ENCODE measurements at regions not wholly inside any gene's neighbourhood (a gene's known extent, or its start where the extent isn't known, plus 50 kb on each side); places are given as distances from the start of the nearest gene placed in this dataset.

DNA sequence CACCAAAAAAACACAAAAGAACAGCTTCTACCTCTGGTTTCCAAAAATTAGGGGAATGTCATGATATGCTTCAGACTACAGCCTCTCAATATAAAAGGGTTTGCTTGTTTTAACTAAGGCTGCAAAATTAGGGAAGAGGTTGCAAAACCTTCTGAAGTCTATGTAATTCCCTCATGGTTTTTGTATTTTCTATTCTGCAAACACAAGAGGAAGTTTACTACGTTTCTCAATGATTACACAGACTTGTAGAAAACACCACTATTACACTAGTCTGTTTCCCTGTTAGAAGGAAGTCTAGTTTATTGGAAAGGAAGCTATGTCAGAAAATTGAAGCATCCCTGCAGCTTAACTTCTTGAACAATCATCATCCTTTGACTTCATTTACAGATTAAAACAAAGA is 229.7 kb upstream of the FMN2 start:
- TF ChIP-seq, protein P1, sequence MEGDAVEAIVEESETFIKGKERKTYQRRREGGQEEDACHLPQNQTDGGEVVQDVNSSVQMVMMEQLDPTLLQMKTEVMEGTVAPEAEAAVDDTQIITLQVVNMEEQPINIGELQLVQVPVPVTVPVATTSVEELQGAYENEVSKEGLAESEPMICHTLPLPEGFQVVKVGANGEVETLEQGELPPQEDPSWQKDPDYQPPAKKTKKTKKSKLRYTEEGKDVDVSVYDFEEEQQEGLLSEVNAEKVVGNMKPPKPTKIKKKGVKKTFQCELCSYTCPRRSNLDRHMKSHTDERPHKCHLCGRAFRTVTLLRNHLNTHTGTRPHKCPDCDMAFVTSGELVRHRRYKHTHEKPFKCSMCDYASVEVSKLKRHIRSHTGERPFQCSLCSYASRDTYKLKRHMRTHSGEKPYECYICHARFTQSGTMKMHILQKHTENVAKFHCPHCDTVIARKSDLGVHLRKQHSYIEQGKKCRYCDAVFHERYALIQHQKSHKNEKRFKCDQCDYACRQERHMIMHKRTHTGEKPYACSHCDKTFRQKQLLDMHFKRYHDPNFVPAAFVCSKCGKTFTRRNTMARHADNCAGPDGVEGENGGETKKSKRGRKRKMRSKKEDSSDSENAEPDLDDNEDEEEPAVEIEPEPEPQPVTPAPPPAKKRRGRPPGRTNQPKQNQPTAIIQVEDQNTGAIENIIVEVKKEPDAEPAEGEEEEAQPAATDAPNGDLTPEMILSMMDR (conservative IDR thresholded peaks at IDR 0.05; ENCODE audit: low read depth, low read length): no peak
- TF ChIP-seq EZH2 (IDR thresholded peaks at IDR 0.05; ENCODE audit: borderline replicate concordance, low read depth, low read length, poor library complexity, severe bottlenecking): no peak
